HG02759 (cell line): ENCODE measurements at regions not wholly inside any gene's neighbourhood (a gene's known extent, or its start where the extent isn't known, plus 50 kb on each side); places are given as distances from the start of the nearest gene placed in this dataset.
"Not testable (repeated sequence)": the region's sequence is repeated elsewhere in the genome, so short reads cannot be mapped to it uniquely, and the experiment has no call there.

Source experiments
- ATAC-seq: cut with Tn5 transposase; IDR thresholded peaks from one replicate; pipeline ENCODE4 v1.9.1; 2021; ENCODE audit warnings: mild to moderate bottlenecking, moderate library complexity; ENCODE audit not compliant: unreplicated experiment

- peak; percentile 83 for ATAC-seq
Measured at GRCh38 chr7:32691965-32692815, 196.9 kb downstream of the AVL9 start.

DNA sequence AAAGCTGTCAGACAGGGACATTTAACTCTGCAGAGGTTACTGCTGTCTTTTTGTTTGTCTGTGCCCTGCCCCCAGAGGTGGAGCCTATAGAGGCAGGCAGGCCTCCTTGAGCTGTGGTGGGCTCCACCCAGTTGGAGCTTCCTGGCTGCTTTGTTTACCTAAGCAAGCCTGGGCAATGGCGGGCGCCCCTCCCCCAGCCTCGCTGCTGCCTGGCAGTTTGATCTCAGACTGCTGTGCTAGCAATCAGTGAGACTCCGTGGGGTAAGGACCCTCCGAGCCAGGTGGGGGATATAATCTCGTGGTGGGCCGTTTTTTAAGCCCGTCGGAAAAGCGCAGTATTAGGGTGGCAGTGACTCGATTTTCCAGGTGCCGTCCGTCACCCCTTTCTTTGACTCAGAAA lies 192.8 kb downstream of the AVL9 start:
- not testable (repeated sequence) for ATAC-seq

- ATAC-seq: no peak
Measured at GRCh38 chr7:32681174-32681518, 185.9 kb downstream of the AVL9 start.

DNA sequence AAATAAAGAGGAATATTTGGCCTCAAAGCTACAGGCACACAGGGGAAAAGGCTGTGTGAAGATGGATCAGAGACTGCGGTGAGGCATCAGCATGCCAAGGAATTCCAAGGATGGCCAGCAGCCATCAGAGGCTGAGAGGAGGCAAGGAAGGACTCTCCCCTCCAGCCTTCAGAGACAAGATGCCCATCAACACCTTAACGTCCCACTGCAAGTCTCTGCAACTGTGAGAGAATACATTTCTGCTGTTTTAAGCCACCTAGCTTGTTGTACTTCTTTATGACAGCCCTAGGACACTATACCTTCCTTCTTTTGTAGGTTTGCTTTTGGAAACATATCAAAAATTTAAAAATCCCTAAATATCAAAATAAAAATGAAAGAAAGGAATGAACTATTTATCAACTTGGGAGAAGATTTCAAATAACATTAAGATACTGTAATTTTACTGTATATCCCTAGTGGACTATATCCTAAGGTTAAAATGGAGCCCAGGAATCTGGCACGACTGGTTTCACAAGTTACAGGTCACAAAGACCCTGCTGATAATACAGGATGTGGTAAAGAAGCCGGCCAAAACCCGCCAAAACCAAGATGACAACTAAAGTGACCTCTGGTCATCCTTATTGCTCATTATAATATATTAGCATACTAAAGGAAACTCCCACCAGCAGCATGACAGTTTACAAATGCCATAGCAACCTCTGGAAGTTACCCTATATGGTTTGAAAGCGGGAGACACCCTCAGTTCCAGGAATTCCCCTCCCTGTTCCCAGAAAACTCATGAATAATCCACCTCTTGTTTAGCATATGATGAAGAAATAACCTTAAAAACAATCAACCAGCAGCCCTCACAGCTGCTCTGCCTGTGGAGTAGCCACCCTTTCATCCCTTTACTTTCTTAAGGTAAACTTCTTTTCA lies 185.2 kb downstream of the AVL9 start:
- ATAC-seq: no peak

GRCh38 chr7:32679192-32679591 lies 183.9 kb downstream of the AVL9 start:
- ATAC-seq: no peak

GRCh38 chr7:32677593-32677992 lies 182.3 kb downstream of the AVL9 start:
- no peak for ATAC-seq

DNA sequence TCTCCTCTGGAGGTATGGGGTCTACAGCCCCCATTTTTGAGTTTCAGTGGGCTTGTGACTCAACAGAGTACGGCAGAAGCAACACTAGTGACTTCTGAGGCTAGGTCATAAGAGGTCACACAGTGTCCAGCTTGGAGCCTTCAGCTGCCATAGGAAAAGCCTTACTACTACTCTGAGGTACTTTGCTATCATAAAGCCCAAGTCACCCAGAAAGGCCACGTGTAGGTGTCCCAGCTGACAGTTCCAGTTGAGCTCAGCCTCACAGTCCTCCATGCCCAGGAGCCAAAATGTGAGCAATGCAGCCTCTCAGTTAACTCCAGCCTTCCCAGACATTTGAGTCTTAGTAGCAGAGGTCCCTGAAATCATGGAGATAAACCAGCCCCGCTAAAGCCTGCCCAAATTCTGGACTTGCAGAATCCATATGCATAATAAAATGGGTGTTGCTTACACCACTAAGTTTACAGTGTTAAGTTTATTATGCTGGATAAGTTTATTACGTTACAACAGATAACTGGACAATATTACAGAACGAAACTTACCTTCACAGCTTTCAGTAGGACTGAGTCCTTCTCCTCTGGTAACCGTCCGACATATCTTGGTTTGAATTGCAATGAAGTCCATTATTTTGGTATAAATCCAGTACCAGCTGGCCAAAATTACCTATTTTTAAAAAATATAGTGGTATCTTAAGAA lies 181.1 kb downstream of the AVL9 start:
- no peak for ATAC-seq

- no peak for ATAC-seq
Measured at GRCh38 chr7:32673275-32673983, 178.1 kb downstream of the AVL9 start.

DNA sequence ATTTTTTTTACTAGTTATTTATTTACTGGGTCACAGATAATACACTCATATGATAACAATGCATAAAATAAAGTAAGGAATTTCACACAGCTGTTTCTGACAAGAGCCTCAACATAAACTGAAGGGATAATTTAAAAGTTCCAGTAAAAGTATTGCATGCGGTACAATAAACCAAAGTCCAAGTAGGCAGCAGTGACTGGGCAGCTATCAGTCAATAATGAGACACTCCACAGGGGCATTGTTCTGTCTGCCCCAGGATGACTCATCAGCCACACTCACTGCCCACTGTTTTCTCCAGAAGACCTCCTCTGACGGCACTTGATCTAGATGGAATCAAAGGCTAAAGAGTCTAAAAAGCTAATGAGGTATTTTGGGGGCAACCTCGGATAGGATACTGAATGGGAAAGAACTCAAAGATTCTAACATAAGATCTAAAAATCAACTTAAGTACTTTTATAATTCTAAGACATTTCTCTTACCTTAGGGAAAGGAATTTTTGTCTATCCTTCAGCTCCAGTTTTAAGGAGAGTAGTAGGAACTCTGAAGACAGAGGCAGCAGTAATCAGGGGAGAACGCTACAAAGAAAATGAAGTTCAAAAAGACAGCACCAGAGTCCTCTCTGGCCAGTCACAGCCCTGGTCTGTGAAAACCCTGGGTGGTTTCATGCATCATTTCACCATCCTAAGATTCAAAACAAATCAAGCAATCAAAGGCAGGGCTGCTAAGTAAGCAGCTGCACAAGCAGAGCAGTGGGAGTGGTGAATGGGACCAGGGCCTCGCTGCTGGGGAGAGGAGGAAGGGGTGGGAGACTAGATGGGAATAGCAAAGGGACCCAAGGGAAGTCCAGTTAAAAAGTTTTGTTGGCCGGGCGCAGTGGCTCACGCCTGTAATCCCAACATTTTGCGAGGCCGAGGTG lies 175.1 kb downstream of the AVL9 start:
- ATAC-seq: peak; percentile 47

DNA sequence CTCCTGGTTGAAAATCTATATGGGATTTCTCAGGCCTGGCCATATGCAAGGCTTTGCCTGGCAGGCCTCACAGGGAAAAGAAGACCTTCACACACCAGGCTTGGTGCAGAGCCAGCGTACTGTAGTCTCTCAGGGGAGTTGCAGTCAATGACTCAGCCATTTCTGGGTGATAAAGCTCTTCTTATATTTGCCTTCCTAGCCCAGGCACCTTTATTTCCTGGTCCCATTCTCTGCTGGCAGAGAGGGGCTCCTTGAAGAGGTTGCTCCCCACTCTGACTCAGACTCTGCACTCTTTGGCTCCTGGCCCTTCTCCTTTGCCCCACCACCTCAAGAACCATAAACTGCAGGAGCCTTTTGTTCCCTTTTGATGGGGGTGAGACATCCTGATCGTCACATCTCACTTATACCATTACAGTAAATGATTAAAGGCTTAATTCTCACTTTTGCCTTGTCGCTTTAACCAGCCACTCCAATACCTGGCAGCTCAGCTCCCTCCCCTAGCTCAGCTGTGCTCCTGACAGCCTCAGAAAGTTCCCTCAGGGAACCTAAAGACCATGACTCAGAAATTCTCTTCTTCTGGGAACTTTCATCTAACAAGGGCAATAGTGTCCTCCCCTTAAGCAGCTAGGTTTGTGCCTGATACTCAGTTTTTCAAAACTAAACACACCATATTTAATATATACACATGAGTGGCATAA lies 174.0 kb downstream of the AVL9 start:
- ATAC-seq: peak; percentile 58

GRCh38 chr7:32668387-32669097 lies 173.3 kb downstream of the AVL9 start:
- ATAC-seq: not testable (repeated sequence)

- not testable (repeated sequence) for ATAC-seq
Measured at GRCh38 chr7:32667586-32667985, 172.3 kb downstream of the AVL9 start.

- ATAC-seq: not testable (repeated sequence)
Measured at GRCh38 chr7:32663805-32664211, 168.5 kb downstream of the AVL9 start.

GRCh38 chr7:32662509-32662908 lies 167.2 kb downstream of the AVL9 start:
- not testable (repeated sequence) for ATAC-seq

GRCh38 chr7:32661929-32662328 lies 166.6 kb downstream of the AVL9 start:
- no peak for ATAC-seq

DNA sequence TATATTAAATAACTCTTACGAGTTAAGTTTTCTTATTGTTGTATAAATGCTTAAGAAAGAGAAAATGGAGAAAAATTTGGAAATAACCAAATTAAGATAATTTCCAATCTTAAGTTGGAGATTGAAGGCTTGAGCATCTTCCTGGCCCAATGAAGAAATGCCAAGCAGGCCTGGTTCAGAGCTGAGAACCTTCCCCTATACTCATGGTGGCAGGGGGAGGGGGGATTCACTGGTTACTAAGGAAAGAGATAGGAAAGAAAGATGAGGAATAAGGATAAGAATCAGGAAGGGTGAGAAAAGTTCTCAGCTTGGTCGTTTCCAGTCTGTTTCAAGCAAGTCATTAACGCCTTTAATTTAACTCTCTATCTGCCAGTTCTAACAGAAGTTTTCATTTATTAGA lies 166.2 kb downstream of the AVL9 start:
- no peak for ATAC-seq

DNA sequence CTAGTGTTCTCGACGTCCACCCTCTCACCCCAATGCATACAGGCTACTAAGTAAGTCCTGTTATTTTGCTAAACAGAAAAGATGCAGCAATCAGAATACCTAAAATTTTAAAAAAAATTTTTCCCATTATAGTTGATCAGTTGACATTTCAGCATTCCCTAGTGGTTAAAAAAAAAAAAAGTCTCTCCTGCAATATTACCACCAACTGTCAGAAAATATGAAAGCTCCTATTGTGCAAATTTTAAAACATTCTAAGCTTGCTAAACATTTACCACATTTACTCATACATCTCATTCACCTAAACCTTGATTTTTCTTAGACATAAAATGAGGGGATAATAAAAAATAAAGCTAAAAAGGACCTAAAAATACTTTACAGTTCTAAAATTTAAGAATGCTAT lies 165.6 kb downstream of the AVL9 start:
- ATAC-seq: no peak

GRCh38 chr7:32659853-32660252 lies 164.6 kb downstream of the AVL9 start:
- ATAC-seq: no peak
